Neural progenitor cell (in vitro differentiated cells): ENCODE measurements at regions not wholly inside any gene's neighbourhood (a gene's known extent, or its start where the extent isn't known, plus 50 kb on each side); places are given as distances from the start of the nearest gene placed in this dataset.

Source experiments
- EZH2phosphoT487 ChIP-seq: fragments of 200-600 bp; sonication (generic); IDR thresholded peaks from 2 replicates; pipeline ENCODE4 v1.6.1; 2017; ENCODE audit warnings: antibody characterized with exemption
- TF ChIP-seq, protein P1 (sequence below): fragments of 200-600 bp; sonication (generic); IDR thresholded peaks from 2 replicates; pipeline ENCODE4 v1.5.1; 2017; ENCODE audit warnings: antibody characterized with exemption, mild to moderate bottlenecking

DNA sequence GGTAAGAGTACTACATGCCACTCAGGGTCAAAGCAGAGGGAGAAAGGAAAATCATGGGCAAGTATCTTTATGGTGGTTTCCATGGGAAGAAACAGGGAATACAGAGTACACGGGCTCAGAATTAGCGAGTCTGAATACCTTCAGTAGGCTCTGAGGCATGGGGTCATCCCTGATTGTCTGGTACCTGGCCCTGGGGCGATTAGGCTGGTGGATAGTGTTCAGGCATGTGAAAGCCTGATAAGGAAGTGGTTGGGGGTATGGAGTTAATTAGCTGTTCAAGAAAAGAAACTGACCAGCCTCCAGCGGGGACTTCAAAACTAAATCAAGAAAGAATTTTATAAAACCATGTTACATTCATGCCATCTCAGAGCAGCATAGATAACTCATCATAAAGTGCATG is 518.8 kb downstream of the RAB28 start:
- TF ChIP-seq EZH2phosphoT487: no peak
- TF ChIP-seq, protein P1, sequence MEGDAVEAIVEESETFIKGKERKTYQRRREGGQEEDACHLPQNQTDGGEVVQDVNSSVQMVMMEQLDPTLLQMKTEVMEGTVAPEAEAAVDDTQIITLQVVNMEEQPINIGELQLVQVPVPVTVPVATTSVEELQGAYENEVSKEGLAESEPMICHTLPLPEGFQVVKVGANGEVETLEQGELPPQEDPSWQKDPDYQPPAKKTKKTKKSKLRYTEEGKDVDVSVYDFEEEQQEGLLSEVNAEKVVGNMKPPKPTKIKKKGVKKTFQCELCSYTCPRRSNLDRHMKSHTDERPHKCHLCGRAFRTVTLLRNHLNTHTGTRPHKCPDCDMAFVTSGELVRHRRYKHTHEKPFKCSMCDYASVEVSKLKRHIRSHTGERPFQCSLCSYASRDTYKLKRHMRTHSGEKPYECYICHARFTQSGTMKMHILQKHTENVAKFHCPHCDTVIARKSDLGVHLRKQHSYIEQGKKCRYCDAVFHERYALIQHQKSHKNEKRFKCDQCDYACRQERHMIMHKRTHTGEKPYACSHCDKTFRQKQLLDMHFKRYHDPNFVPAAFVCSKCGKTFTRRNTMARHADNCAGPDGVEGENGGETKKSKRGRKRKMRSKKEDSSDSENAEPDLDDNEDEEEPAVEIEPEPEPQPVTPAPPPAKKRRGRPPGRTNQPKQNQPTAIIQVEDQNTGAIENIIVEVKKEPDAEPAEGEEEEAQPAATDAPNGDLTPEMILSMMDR: no peak
